RWPE1 (cell line): ENCODE measurements at regions not wholly inside any gene's neighbourhood (a gene's known extent, or its start where the extent isn't known, plus 50 kb on each side); places are given as distances from the start of the nearest gene placed in this dataset.

Experiments used
- CTCF ChIA-PET: fragments of 350-600 bp; sonication (Branson Sonifier 250); formaldehyde crosslinking; extraction: SDS; loops from one replicate; lab custom pipeline; 2021; lab: Yijun Ruan, JAX
- POLR2A ChIA-PET: fragments of 400-600 bp; formaldehyde crosslinking; extraction: SDS; loops from one replicate; lab custom pipeline; 2020; ENCODE audit warnings: antibody characterized with exemption; ENCODE audit not compliant: low non-redundant PET; lab: Yijun Ruan, JAX
- DNase-seq: peaks from one replicate; pipeline ENCODE4 v3.0.0; 2012; ENCODE audit warnings: low spot score
- H3K27ac ChIP-seq: fragments of 450-650 bp; 2 replicates; pipeline ENCODE4 v1.5.1; 2017
- TF ChIP-seq, protein P1 (sequence below): fragments of 450-650 bp; conservative IDR thresholded peaks from 2 replicates; pipeline ENCODE4 v1.5.1; 2017; ENCODE audit warnings: low read depth, mild to moderate bottlenecking

DNA sequence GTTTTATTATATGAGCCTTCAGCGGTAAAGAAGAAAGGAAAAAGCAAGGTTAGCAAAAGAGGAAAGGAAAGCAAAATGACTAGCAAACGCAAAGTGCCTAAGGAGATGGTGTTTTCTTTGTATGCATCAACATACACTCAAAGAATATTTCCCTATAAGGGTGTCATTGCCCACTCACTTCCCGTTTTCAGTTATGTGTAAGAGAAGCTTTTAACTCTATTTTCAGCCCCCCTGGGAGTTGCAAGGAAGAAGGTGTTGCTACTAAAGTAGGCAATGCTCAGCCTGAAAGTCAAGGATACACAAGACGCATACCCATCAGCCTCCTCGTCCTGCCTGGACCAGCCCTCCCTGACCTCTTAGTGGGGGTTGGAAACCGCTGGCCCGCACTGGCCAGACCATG is 267.7 kb upstream of the ZFHX3 start:
- no peak for DNase-seq
- ChIA-PET CTCF (no interaction called here), POLR2A (no interaction called here)
- TF ChIP-seq, protein P1, sequence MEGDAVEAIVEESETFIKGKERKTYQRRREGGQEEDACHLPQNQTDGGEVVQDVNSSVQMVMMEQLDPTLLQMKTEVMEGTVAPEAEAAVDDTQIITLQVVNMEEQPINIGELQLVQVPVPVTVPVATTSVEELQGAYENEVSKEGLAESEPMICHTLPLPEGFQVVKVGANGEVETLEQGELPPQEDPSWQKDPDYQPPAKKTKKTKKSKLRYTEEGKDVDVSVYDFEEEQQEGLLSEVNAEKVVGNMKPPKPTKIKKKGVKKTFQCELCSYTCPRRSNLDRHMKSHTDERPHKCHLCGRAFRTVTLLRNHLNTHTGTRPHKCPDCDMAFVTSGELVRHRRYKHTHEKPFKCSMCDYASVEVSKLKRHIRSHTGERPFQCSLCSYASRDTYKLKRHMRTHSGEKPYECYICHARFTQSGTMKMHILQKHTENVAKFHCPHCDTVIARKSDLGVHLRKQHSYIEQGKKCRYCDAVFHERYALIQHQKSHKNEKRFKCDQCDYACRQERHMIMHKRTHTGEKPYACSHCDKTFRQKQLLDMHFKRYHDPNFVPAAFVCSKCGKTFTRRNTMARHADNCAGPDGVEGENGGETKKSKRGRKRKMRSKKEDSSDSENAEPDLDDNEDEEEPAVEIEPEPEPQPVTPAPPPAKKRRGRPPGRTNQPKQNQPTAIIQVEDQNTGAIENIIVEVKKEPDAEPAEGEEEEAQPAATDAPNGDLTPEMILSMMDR: no peak
- no peak overlapping the region for H3K27ac ChIP-seq

DNA sequence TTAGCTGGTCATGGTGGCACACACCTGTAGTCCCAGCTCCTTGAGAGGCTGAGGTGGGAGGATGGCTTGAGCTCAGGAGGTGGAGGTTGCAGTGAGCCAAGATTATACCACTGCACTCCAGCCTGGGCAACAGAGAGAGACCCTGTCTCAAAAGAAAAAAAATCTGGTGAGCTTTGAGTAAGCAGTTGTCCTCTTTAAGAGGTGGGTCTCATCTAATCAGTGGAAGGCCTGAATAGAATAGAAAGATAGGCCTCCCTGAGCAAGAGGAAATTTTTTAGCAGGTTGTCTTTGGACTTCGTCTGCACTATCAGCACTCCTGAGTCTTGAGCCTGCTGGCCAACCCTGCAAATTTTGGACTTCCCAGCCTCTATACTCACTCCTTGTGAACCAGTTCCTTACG is 266.0 kb upstream of the ZFHX3 start:
- no peak overlapping the region for H3K27ac ChIP-seq
- POLR2A ChIA-PET: no interaction called here
- TF ChIP-seq, protein P1: no peak
- CTCF ChIA-PET: no interaction called here
- no peak for DNase-seq

DNA sequence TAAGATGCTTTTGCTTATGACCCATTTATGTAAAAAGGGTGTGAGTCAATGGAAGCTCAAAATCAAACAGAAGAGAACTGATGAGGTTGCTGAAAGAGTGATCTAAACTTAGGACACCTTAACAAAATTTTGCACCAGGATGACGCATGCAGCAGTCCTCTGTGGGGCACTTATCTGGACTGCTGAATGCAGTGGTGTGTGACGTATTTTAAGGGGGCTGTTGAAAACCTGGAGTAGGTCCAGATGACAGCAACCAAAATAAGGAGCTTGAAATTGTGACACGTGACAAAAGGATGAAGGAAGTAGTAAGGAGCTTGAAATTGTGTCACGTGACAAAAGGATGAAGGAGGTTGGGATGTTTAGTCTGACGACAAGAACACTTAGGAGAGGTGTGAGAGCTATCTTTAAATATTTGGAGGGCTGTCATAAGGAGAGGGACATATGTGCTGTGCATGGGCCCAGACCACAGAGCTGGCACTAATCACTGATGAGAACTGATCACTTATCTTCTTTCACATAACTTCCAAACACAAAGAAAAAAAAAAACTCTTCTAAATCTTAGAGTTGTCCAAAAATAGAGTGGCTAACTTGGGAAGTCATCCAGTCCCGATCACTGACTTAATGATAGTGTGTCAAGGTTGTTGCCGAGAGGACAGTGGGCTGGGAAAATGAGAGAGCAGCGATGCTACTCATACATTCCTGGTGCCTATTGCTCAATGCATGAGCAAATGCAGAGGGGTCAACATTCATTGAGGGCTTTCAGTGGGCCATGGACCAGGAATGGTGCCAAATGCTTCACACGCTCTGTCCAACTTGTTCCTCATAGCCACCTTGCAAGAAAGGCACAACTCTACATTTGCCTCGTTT is 264.2 kb upstream of the ZFHX3 start:
- TF ChIP-seq, protein P1: no peak
- H3K27ac ChIP-seq: no peak overlapping the region
- ChIA-PET CTCF (no interaction called here), POLR2A (no interaction called here)
- DNase-seq: no peak

DNA sequence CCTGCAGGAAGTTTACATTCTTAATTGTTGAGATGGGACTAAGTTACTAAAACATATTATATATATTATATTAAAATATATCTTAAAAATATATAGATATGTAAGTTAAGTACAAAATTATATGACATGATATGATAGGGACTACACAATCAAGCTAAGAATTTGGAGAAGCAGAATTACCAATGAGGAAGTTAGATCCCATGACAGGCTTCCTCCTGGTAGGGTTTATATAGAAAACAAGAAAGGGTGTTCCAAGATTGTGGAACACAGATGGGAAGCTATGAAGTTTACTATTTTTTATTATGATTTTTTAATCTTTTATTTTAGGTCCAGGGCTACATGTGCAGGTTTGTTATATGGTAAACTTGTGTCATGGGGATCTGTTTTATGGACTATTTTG is 260.8 kb upstream of the ZFHX3 start:
- H3K27ac ChIP-seq: no peak overlapping the region
- ChIA-PET CTCF (interaction anchor here (0.9 kb wide), 1 partner anchor 45 kb away, joined by 3 read pairs; no protein-coding TSS in a partner anchor), POLR2A (no interaction called here)
- DNase-seq: no peak
- TF ChIP-seq, protein P1: no peak

DNA sequence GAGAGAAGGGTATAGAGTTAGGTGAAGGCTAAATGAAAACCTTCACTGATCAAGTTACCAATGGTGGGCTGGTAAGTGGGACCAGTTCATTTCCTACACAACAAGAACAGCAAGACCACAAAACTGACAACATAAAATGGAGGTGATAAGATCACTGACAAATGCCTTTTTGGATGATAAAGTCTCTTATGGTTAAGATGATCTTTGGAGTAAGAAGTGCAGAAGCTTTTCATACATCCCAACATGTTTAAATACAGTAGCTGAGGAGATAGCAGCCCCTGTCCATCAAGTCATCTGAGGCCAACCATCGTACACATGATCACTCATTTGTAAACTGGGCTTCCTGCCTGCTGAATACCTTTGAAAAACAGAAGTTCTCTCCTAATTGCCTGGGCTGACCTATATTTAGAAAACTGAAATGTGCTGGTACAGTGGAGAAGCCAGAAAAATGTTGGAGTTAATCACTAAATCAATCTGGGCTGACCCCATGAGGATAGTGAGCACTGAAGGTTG is 259.0 kb upstream of the ZFHX3 start:
- CTCF ChIA-PET: interaction anchor here (0.6 kb wide), 1 partner anchor 1561 kb away, joined by 3 read pairs; no protein-coding TSS in a partner anchor

DNA sequence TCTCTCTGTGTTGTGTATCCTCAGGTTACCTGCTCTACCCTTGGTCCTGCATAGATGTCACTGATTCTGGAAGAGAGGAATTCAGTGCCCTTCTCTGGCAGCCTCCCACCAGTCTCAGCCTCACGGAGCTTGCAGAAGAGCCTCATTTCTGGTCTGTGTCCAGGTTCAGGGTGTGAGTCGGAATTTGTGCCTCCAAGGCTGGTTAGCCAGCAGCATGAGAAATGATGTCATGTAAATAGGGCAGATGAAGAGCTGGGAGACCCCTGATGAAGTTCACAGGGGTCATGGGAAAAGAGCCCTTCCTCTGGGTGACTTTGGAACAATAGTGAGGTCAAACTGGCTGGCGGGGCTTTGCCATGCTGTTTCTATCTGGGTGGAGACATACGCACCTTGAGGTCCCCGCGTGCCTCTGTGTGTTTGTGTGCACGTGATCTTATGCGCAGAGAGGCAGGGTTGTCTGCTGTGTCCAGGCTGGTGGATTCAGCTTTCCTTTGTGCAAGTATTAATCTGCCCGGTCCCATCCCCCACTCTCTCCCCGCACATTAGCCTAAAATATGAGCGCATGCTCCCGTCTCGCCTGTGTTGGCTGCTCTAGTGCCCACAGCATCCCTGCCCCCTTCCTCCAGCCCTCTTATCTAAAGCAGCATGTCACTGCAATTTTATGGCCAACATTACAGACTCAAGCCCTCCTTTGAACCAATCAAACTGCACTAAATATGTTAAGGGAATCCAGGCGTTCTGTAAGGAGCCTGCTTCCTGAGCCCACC is 256.3 kb upstream of the ZFHX3 start:
- TF ChIP-seq, protein P1: no peak
- no peak overlapping the region for H3K27ac ChIP-seq
- ChIA-PET POLR2A (no interaction called here), CTCF (no interaction called here)
- no peak for DNase-seq

More for the DNA sequence above, 259.0 kb upstream of the ZFHX3 start:
- no peak overlapping the region for H3K27ac ChIP-seq
- POLR2A ChIA-PET: no interaction called here
- TF ChIP-seq, protein P1: no peak
- no peak for DNase-seq
